ENCODE measurements at regions not wholly inside any gene's neighbourhood (a gene's known extent, or its start where the extent isn't known, plus 50 kb on each side); places are given as distances from the start of the nearest gene placed in this dataset.
"Not testable (repeated sequence)": the region's sequence is repeated elsewhere in the genome, so short reads cannot be mapped to it uniquely, and the experiment has no call there.

GRCh38 chr20:23143986-23144690 lies 58.0 kb upstream of the CD93 start:
- in situ Hi-C loops (cut with MboI; ENCODE audit: low sequenced_read_pairs): no loop called here
- no peaks in the 10 kb centered on the region for H3K4me1 ChIP-seq

GRCh38 chr20:23143098-23143497 lies 57.0 kb upstream of the CD93 start:
- Histone ChIP-seq H3K36me3 (replicated peaks) (no peaks in the 10 kb centered on the region), H3K27me3 (ENCODE audit: low read depth) (no peaks in the 10 kb centered on the region), H3K4me3 (no peak overlapping the region), H3K9me3 (no peaks in the 10 kb centered on the region; the same call in 1 of the 2 replicates), H3K4me1 (no peaks in the 10 kb centered on the region)
- no peak for DNase-seq (ENCODE audit: low spot score in 2 of 2)
- in situ Hi-C loops (cut with MboI; ENCODE audit: low sequenced_read_pairs): no loop called here

More at GRCh38 chr20:23143986-23144690, 58.0 kb upstream of the CD93 start:
- Histone ChIP-seq H3K36me3 (replicated peaks) (no peaks in the 10 kb centered on the region), H3K27me3 (ENCODE audit: low read depth) (no peaks in the 10 kb centered on the region), H3K4me3 (no peak overlapping the region), H3K9me3 (no peaks in the 10 kb centered on the region; the same call in 1 of the 2 replicates)
- DNase-seq (ENCODE audit: low spot score in 2 of 2): no peak

- Histone ChIP-seq H3K4me3 (no peak overlapping the region), H3K27me3 (ENCODE audit: low read depth) (no peaks in the 10 kb centered on the region), H3K9me3 (no peaks in the 10 kb centered on the region; the same call in 1 of the 2 replicates), H3K4me1 (no peaks in the 10 kb centered on the region), H3K36me3 (replicated peaks) (no peaks in the 10 kb centered on the region)
- in situ Hi-C loops (cut with MboI; ENCODE audit: low sequenced_read_pairs): no loop called here
- no peak for DNase-seq (ENCODE audit: low spot score in 2 of 2)
Observed at GRCh38 chr20:23142162-23143050, 56.3 kb upstream of the CD93 start.

GRCh38 chr20:23141450-23142161 lies 55.5 kb upstream of the CD93 start:
- Histone ChIP-seq H3K4me1 (no peaks in the 10 kb centered on the region), H3K27me3 (ENCODE audit: low read depth) (no peaks in the 10 kb centered on the region), H3K36me3 (replicated peaks) (no peaks in the 10 kb centered on the region), H3K4me3 (no peak overlapping the region), H3K9me3 (no peaks in the 10 kb centered on the region; the same call in 1 of the 2 replicates)
- DNase-seq (ENCODE audit: low spot score in 2 of 2): no peak
- in situ Hi-C loops (cut with MboI; ENCODE audit: low sequenced_read_pairs): no loop called here

GRCh38 chr20:23140991-23141390 lies 54.9 kb upstream of the CD93 start:
- no peak overlapping the region for H3K4me3 ChIP-seq
- in situ Hi-C loops (cut with MboI; ENCODE audit: low sequenced_read_pairs): no loop called here
- no peaks in the 10 kb centered on the region for H3K36me3 ChIP-seq (replicated peaks)
- no peaks in the 10 kb centered on the region for H3K4me1 ChIP-seq
- H3K27me3 ChIP-seq (ENCODE audit: low read depth): no peaks in the 10 kb centered on the region
- H3K9me3 ChIP-seq: no peaks in the 10 kb centered on the region; the same call in 1 of the 2 replicates
- no peak for DNase-seq (ENCODE audit: low spot score in 2 of 2)

- in situ Hi-C loops (cut with MboI; ENCODE audit: low sequenced_read_pairs); H3K9me3 ChIP-seq; H3K4me1 ChIP-seq; DNase-seq (ENCODE audit: low spot score in 2 of 2); H3K36me3 ChIP-seq (replicated peaks); H3K27me3 ChIP-seq (ENCODE audit: low read depth); H3K4me3 ChIP-seq: not testable (repeated sequence)
Observed at GRCh38 chr20:23139984-23140383, 53.9 kb upstream of the CD93 start.

GRCh38 chr20:23139524-23139923 lies 53.4 kb upstream of the CD93 start:
- Histone ChIP-seq H3K9me3 (no peaks in the 10 kb centered on the region; the same call in 1 of the 2 replicates), H3K27me3 (ENCODE audit: low read depth) (no peaks in the 10 kb centered on the region), H3K36me3 (replicated peaks) (no peaks in the 10 kb centered on the region), H3K4me1 (no peaks in the 10 kb centered on the region), H3K4me3 (no peak overlapping the region)
- in situ Hi-C loops (cut with MboI; ENCODE audit: low sequenced_read_pairs): no loop called here
- no peak for DNase-seq (ENCODE audit: low spot score in 2 of 2)

GRCh38 chr20:23138682-23139081 lies 52.6 kb upstream of the CD93 start:
- Histone ChIP-seq H3K9me3 (no peaks in the 10 kb centered on the region; the same call in 1 of the 2 replicates), H3K4me1 (no peaks in the 10 kb centered on the region), H3K36me3 (replicated peaks) (no peaks in the 10 kb centered on the region), H3K27me3 (ENCODE audit: low read depth) (no peaks in the 10 kb centered on the region), H3K4me3 (no peak overlapping the region)
- DNase-seq (ENCODE audit: low spot score in 2 of 2): no peak
- in situ Hi-C loops (cut with MboI; ENCODE audit: low sequenced_read_pairs): no loop called here

- H3K36me3 ChIP-seq (replicated peaks): no peaks in the 10 kb centered on the region
- no peaks in the 10 kb centered on the region for H3K4me1 ChIP-seq
- in situ Hi-C loops (cut with MboI; ENCODE audit: low sequenced_read_pairs): no loop called here
- H3K9me3 ChIP-seq: no peaks in the 10 kb centered on the region; the same call in 1 of the 2 replicates
- no peaks in the 10 kb centered on the region for H3K27me3 ChIP-seq (ENCODE audit: low read depth)
- H3K4me3 ChIP-seq: no peak overlapping the region
- no peak for DNase-seq (ENCODE audit: low spot score in 2 of 2)
Observed at GRCh38 chr20:23138226-23138625, 52.1 kb upstream of the CD93 start.

- no peak for DNase-seq (ENCODE audit: low spot score in 2 of 2)
- in situ Hi-C loops (cut with MboI; ENCODE audit: low sequenced_read_pairs): no loop called here
- H3K27me3 ChIP-seq (ENCODE audit: low read depth): no peaks in the 10 kb centered on the region
- no peaks in the 10 kb centered on the region; the same call in 1 of the 2 replicates for H3K9me3 ChIP-seq
- H3K4me3 ChIP-seq: no peak overlapping the region
- H3K36me3 ChIP-seq (replicated peaks): no peaks in the 10 kb centered on the region
- H3K4me1 ChIP-seq: no peaks in the 10 kb centered on the region
Observed at GRCh38 chr20:23136893-23137745, 51.0 kb upstream of the CD93 start.

- H3K9me3 ChIP-seq: no peaks in the 10 kb centered on the region; the same call in 1 of the 2 replicates
- DNase-seq (ENCODE audit: low spot score in 2 of 2): no peak
- no peaks in the 10 kb centered on the region for H3K36me3 ChIP-seq (replicated peaks)
- H3K4me3 ChIP-seq: no peak overlapping the region
- no peaks in the 10 kb centered on the region for H3K27me3 ChIP-seq (ENCODE audit: low read depth)
- in situ Hi-C loops (cut with MboI; ENCODE audit: low sequenced_read_pairs): no loop called here
- no peaks in the 10 kb centered on the region for H3K4me1 ChIP-seq
Observed at GRCh38 chr20:23135449-23136420, 49.6 kb upstream of the CD93 start.
